ENCODE measurements at regions not wholly inside any gene's neighbourhood (a gene's known extent, or its start where the extent isn't known, plus 50 kb on each side); places are given as distances from the start of the nearest gene placed in this dataset.
"Not testable (repeated sequence)": the region's sequence is repeated elsewhere in the genome, so short reads cannot be mapped to it uniquely, and the experiment has no call there.

GRCh38 chr11:49750960-49751359, 201.2 kb upstream of the OR4C13 start:
- not testable (repeated sequence) for H3K4me3 ChIP-seq (ENCODE audit: low read depth, low read length)

GRCh38 chr11:49780791-49781190, 171.4 kb upstream of the OR4C13 start:
- not testable (repeated sequence) for H3K4me3 ChIP-seq (ENCODE audit: low read depth, low read length)

- H3K4me3 ChIP-seq (ENCODE audit: low read depth, low read length): not testable (repeated sequence)
Observed at GRCh38 chr11:49782000-49782399, 170.2 kb upstream of the OR4C13 start.

GRCh38 chr11:49783841-49784240, 168.3 kb upstream of the OR4C13 start:
- not testable (repeated sequence) for H3K4me3 ChIP-seq (ENCODE audit: low read depth, low read length)

GRCh38 chr11:49789787-49790186, 162.4 kb upstream of the OR4C13 start:
- H3K4me3 ChIP-seq (ENCODE audit: low read depth, low read length): not testable (repeated sequence)

- H3K4me3 ChIP-seq (ENCODE audit: low read depth, low read length): not testable (repeated sequence)
Observed at GRCh38 chr11:49798206-49798837, 153.9 kb upstream of the OR4C13 start.

GRCh38 chr11:49817705-49818430, 134.3 kb upstream of the OR4C13 start:
- not testable (repeated sequence) for H3K4me3 ChIP-seq (ENCODE audit: low read depth, low read length)

- not testable (repeated sequence) for H3K4me3 ChIP-seq (ENCODE audit: low read depth, low read length)
Observed at GRCh38 chr11:49823188-49823587, 129.0 kb upstream of the OR4C13 start.

GRCh38 chr11:49850541-49850940, 101.7 kb upstream of the OR4C13 start:
- not testable (repeated sequence) for H3K4me3 ChIP-seq (ENCODE audit: low read depth, low read length)

GRCh38 chr11:49851511-49851910, 100.7 kb upstream of the OR4C13 start:
- TF ChIP-seq CTCF (IDR thresholded peaks at IDR 0.05; ENCODE audit: low read depth, low read length): no peak
- no peak overlapping the region for H3K4me3 ChIP-seq (ENCODE audit: low read depth, low read length)

GRCh38 chr11:49851971-49852389, 100.2 kb upstream of the OR4C13 start:
- no peak for TF ChIP-seq CTCF (IDR thresholded peaks at IDR 0.05; ENCODE audit: low read depth, low read length)
- no peak overlapping the region for H3K4me3 ChIP-seq (ENCODE audit: low read depth, low read length)

- H3K4me3 ChIP-seq (ENCODE audit: low read depth, low read length): not testable (repeated sequence)
Observed at GRCh38 chr11:49888875-49889274, 63.3 kb upstream of the OR4C13 start.

- not testable (repeated sequence) for H3K4me3 ChIP-seq (ENCODE audit: low read depth, low read length)
Observed at GRCh38 chr11:49891910-49892671, 60.1 kb upstream of the OR4C13 start.

- H3K4me3 ChIP-seq (ENCODE audit: low read depth, low read length): not testable (repeated sequence)
Observed at GRCh38 chr11:49893442-49893841, 58.7 kb upstream of the OR4C13 start.
